ENCODE measurements at regions not wholly inside any gene's neighbourhood (a gene's known extent, or its start where the extent isn't known, plus 50 kb on each side); places are given as distances from the start of the nearest gene placed in this dataset.

GRCh38 chr14:104506461-104507253 is 72.9 kb upstream of the C14orf180 start:
- DNase-seq (ENCODE audit: low read depth in 2 of 2, low spot score in 1 of 2): no peak

GRCh38 chr14:104507443-104507842 is 72.1 kb upstream of the C14orf180 start:
- DNase-seq (ENCODE audit: low read depth in 2 of 2, low spot score in 1 of 2): no peak

DNA sequence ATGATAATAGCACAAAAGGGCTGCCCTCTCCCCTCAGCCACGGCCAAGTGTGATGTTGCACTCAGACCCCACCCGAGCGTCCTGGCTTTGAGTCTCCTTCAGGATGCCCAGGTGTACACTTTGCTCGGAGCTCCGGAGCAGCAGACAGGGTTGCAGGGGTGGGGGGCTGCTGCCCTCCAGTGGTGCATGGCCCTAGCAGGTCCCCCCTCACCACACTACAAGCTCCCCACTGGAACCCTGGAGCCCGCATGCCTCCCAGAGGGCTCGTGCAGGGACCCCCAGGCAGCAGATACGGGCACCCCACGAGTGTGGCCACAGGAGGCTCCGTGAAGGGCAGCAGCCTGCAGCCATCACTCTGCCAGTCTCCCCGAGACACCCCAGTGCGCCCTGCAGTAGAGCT is 69.9 kb upstream of the C14orf180 start:
- DNase-seq (ENCODE audit: low read depth in 2 of 2, low spot score in 1 of 2): no peak

- DNase-seq (ENCODE audit: low read depth in 2 of 2, low spot score in 1 of 2): no peak
Observed at GRCh38 chr14:104510216-104510615, 69.3 kb upstream of the C14orf180 start.

DNA sequence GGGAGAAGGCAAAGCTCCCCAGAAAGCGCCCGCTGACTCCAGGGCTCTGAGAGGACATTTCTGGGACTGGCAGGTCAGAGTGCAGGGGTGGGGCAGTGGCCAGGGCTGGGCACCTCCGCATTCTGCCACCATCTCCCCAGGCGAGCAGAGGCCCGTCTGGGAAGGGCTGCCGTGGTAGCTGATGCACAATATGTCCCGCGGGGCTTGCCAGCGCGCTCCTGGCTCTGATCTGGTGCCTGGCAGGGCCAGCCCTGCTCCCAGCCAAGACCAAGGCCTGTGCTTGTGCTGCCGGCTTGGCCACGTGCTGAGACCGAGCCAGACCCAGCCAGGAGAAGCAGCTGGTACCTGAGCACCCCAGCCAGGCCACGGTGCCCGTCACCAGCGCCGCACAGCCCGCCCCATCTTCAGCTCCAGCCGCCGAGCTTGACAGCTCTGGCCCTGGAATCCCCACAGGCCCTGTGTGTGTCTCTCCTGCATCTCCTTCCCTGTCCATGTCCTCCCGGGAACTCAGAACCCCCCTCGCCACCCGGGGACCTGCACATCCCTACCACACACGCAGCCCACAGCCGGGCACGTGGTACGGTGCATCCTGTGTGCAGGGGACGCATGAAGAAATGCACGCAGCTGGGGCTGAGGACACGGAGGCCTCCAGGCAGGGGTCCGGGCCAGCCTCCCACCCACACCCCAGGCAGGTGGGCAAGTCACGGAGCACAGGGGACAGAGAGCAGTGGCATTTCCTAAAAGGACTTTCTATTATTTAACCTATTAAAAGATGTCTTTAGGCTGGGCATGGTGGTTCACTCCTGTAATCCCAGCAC is 68.6 kb upstream of the C14orf180 start:
- no peak for DNase-seq (ENCODE audit: low read depth in 2 of 2, low spot score in 1 of 2)

GRCh38 chr14:104512061-104512460 is 67.5 kb upstream of the C14orf180 start:
- DNase-seq (ENCODE audit: low read depth in 2 of 2, low spot score in 1 of 2): no peak

GRCh38 chr14:104512771-104513640 is 66.6 kb upstream of the C14orf180 start:
- no peak for DNase-seq (ENCODE audit: low read depth in 2 of 2, low spot score in 1 of 2)

DNA sequence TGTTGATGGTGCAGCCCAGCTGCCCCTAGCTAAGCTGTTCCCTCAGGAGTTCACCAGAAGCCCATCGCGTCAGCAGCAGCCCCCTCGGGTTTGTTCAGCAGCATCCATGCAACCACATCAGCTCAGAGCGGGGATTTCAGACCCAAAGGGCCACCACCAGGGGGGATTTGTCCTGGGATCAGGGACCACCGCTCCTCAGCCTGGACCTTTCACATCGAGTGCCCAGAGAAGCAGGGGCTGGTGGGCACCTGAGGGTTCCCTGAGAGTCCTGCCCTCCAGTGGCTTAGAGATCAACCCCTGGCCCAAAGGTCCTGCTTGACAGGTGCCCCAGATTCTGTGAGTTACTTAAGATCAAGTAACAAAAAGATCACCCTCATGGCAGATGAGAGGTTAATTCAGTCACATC is 65.9 kb upstream of the C14orf180 start:
- DNase-seq (ENCODE audit: low read depth in 2 of 2, low spot score in 1 of 2): no peak

GRCh38 chr14:104514156-104514848 is 65.3 kb upstream of the C14orf180 start:
- no peak for DNase-seq (ENCODE audit: low read depth in 2 of 2, low spot score in 1 of 2)

GRCh38 chr14:104515059-104515810 is 64.3 kb upstream of the C14orf180 start:
- no peak for DNase-seq (ENCODE audit: low read depth in 2 of 2, low spot score in 1 of 2)

- no peak for DNase-seq (ENCODE audit: low read depth in 2 of 2, low spot score in 1 of 2)
Observed at GRCh38 chr14:104515811-104516780, 63.5 kb upstream of the C14orf180 start.

- DNase-seq (ENCODE audit: low read depth in 2 of 2, low spot score in 1 of 2): no peak
Observed at GRCh38 chr14:104516906-104517305, 62.7 kb upstream of the C14orf180 start.

GRCh38 chr14:104517426-104517825 is 62.1 kb upstream of the C14orf180 start:
- DNase-seq (ENCODE audit: low read depth in 2 of 2, low spot score in 1 of 2): no peak

GRCh38 chr14:104517867-104518266 is 61.7 kb upstream of the C14orf180 start:
- DNase-seq (ENCODE audit: low read depth in 2 of 2, low spot score in 1 of 2): no peak

DNA sequence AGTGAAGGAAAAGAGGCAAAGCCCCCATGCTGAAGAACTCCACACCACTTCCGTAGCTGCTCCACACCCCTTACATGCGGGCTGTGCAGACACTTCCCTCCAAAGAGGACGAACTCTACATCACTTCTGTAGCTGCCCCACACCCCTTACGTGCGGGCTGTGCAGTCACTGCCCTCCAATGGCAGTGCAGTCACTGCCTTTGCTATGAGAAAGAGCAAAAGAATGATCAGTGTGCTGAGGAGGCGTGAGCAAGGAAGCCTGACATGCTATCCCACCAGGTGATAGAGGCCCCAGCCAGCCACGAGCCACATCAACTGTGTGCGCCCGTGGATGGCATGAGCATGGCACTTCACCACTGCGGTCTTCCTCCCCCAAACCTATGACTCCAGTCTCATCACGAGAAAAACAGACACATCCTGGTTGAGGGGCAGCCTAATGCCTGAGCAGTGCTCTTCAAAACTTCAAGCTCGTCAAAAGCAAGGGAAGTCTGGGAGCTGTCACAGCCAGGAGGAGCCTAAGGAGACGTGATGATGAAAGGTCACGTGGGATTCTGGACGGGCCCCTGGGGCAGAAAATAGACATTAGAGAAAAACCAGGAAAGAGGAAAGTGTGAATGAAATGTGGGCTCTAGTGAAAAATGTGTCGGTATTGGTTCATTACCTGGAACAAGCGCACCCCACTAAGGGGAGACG is 60.8 kb upstream of the C14orf180 start:
- no peak for DNase-seq (ENCODE audit: low read depth in 2 of 2, low spot score in 1 of 2)

DNA sequence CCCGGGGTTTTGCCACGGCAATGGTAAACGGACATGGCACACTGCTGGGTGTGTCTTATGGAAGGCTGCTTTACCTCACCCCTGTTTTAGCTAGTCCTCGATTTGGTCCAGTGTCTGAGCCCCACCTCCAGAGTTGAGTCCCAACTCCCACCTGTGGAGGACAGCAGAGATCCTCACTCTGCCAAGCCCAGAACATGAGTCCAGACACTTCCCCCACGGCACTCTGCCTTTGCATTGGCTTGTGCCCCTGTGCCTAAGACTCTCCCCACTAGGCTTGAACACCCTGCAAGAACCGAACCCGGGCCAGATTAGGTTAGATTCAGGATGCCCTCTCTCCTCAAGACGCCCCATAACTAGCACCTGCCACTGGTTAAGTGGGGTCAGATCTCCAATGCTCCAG is 59.8 kb upstream of the C14orf180 start:
- no peak for DNase-seq (ENCODE audit: low read depth in 2 of 2, low spot score in 1 of 2)

- no peak for DNase-seq (ENCODE audit: low read depth in 2 of 2, low spot score in 1 of 2)
Observed at GRCh38 chr14:104520620-104521410, 58.7 kb upstream of the C14orf180 start.
